ENCODE measurements at regions not wholly inside any gene's neighbourhood (a gene's known extent, or its start where the extent isn't known, plus 50 kb on each side); places are given as distances from the start of the nearest gene placed in this dataset.
"Not testable (repeated sequence)": the region's sequence is repeated elsewhere in the genome, so short reads cannot be mapped to it uniquely, and the experiment has no call there.

DNA sequence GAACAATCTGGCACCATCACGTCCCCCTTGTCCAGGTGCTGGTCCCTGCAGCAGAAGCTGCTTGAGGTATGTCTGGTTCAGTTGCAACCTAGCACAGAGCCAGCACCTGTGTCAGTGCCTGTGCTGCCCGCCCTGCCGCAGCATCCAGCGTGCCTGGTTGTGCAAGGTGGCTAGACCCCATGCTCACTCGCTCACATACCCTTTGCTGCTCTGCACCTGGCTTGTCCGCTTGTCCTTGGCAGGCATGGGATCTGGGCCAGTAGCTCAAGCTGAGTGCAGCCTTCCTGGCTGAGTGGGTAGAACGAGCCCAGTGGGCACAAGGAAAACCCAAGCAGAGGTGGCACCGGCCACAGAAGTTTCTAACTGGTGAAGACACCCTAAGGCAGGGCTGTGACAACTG is 314.6 kb upstream of the KYNU start:
- DNase-seq, result no peak

- DNase-seq, result no peak
Observed at GRCh38 chr2:142561656-142562055, 315.8 kb upstream of the KYNU start.

DNA sequence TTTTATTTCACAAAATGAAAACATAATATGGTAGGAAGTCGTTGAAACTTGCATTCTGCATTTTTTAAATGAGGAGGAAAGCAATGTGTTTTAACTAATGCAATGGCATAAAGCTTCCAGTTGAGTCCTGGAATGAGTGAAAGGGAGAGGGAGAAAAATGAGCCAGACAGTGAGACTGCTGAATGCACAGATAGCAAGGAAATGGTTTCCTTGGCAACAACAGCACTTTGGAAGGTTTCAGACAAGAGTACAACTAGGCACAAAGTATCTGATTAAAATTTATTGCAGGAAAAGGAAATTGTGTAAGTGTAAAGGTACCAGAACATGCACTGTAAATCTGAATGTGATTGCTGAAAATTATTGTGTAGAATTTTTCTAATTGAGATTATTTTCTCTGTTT is 320.1 kb upstream of the KYNU start:
- no peak for DNase-seq

- DNase-seq, result not testable (repeated sequence)
Observed at GRCh38 chr2:142545999-142546398, 331.5 kb upstream of the KYNU start.

- no peak for DNase-seq
Observed at GRCh38 chr2:142545036-142545435, 332.4 kb upstream of the KYNU start.

DNA sequence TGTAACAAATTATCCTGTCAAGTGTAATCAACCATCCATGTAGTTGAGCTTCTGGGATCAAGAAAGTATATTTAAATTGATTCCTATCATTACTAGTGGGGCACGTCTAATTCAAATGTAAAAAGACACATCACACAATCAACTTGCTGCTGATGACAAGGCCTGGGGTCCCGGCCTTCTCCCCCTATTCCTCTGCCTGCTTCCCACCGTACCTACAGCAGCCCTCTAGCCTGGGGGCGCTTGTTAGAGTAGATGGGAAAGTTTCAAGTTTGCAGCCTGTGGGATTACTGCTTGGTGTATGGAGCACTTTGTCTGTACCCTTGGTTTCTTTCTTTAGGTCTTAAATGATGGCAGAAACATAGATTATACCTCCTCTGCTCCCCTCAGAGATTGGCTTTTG is 333.3 kb upstream of the KYNU start:
- no peak for DNase-seq

- DNase-seq, result no peak
Observed at GRCh38 chr2:142542431-142542910, 335.0 kb upstream of the KYNU start.

GRCh38 chr2:142536966-142537365 is 340.5 kb upstream of the KYNU start:
- no peak for DNase-seq

DNA sequence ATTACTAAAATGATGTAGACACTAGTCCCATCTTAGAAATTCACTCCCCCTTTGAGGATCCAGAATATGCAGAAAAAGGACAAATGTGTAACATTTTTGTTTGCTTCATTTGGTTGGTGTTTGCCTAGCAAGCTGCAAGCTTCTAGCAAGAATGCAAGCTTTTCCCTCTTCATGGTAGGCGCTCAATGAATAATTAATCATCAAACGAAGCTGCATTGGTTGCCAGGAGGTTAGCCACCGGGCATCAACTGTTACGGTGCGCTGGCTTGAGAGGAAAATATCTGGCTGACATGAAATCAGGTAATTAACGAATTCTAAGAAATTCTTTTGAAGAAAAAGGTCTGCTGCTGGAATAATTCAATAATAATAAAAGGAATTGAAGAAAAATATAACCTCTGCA is 341.0 kb upstream of the KYNU start:
- no peak for DNase-seq

DNA sequence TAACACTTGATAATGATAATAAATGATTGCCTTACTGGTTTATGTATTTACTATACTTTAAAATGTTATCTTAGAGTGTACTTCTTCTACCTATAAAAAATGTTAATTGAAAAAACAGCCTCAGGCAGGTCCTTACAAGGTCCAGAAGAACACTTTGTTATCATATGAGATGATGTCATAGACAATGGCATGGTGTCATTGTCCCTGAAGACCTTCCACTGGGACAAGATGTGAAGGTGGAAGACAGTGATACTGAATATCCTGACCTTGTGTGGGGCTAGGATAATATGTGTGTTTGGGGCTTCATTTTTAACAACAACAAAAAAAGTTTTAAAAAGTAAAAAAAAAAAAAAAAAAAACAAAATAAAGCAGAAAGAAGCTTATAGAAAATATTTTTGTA is 342.2 kb upstream of the KYNU start:
- DNase-seq, result no peak

- DNase-seq, result no peak
Observed at GRCh38 chr2:142533177-142533576, 344.3 kb upstream of the KYNU start.

GRCh38 chr2:142531377-142531776 is 346.1 kb upstream of the KYNU start:
- DNase-seq, result no peak

DNA sequence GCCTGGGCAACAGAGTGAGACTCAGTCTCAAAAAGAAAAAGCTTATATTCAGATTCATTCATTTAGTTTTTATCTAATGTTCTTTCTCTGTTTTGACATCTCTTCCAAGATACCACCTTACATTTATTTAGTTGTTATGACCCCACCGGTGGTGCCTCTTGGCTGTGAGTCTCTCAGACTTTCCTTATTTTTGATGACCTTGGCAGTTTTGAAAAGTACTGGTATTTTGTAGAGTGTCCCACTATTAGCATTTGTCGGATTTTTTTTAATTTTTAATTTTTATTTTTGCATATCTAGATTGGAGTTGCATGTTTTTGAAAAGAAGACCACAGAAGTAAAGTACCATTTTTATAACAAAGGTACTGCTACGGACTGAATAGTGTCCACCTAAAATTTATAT is 351.7 kb upstream of the KYNU start:
- no peak for DNase-seq

DNA sequence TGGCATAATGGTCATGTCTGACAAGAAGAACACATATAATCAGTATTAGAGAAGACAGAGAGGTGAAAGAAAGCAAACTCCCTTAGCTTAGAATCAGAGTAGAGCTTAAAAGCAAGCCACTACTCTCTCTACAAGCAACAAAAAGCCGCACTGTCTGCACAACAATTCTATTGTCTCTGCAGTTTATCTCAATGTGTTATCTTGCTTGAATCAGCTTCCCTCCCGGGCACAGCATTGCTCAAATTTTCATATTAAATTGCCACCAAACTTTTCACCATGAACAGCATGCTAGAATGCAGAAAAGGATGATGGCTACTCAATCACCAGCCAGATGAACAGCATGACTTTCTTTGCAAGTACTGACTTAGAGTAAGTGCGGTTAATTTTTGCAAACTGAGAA is 356.0 kb upstream of the KYNU start:
- no peak for DNase-seq

DNA sequence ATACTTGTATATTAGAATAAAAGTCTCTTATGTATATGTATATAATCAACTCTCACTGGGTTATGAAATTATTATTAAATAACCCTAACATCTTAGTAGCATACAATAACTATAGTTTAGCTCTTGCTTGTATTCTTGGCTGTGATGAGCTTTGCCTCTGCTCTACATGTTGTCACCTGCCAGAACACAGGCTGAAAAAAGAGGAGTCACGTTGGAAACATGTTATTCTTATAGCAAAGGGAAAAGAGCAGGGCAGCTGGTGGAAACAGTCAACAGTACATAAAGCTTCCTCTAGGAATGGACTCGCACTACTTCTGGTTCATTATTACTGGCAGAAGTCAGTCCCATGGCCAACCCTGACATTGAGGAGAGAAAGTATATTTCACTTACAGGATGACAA is 362.0 kb upstream of the KYNU start:
- DNase-seq, result no peak

GRCh38 chr2:142509401-142509800 is 368.1 kb upstream of the KYNU start:
- no peak for DNase-seq

- DNase-seq, result no peak
Observed at GRCh38 chr2:142504754-142505153, 372.7 kb upstream of the KYNU start.

GRCh38 chr2:142502402-142502801 is 371.6 kb upstream of the LRP1B start:
- DNase-seq, result no peak

GRCh38 chr2:142495141-142495540 is 364.3 kb upstream of the LRP1B start:
- DNase-seq, result no peak

GRCh38 chr2:142489631-142490030 is 358.8 kb upstream of the LRP1B start:
- not testable (repeated sequence) for DNase-seq

- DNase-seq, result no peak
Observed at GRCh38 chr2:142484111-142484510, 353.3 kb upstream of the LRP1B start.

DNA sequence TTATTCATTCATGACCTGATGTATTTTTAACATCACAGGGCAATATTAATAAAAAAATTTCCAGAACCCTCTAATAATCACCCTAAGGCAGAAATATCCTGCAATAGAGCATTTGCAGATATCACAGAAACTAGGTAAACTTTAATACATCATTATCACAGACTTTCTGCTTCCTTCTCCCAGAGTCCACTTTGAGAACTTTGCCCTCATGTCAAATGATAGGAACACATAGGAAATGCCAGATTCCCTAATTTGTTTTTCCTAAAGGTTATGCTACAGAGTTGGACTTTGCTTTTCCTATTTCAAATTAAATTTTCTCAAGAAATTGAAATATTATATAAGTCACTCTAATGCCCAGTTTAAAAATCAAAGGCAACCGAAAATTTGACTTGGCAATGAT is 352.8 kb upstream of the LRP1B start:
- DNase-seq, result no peak

DNA sequence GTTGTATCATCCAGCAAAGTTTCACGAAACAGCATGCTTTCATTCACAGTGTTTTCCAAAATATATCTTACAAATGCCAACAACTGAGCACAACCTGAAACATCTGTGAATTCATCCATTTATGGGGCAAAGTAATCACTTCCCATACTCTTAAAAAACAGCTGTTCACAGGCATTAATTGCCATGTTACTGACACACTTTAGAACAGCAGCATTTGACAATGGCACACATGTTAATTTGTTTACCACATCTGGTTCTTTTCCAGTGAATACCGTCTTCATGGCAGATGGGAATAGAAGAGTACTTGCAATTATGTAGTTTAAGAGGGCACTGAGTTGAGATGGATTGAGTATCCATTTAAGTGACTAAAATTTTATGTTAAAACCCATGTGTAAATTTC is 347.4 kb upstream of the LRP1B start:
- no peak for DNase-seq

DNA sequence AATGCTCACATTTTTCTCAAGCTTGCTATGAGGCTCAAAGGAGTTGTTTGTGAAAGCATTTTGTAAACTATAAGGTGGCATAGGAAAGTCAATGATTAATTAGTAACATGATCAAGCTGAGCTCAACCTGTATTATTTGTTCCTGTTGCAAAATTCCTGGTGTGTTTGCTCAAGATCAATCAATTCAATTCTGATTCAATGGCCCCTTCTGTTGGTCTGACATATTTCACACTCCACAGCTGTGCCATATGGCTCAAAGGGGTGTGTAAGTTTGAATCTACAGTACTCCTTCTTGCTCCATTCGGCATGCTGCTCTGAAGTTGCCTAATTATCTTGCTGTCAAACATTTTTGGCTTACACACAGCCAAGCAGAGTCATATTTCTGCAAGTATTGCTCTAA is 341.6 kb upstream of the LRP1B start:
- DNase-seq, result no peak

GRCh38 chr2:142467321-142467720 is 336.5 kb upstream of the LRP1B start:
- DNase-seq, result no peak

GRCh38 chr2:142463047-142463446 is 332.2 kb upstream of the LRP1B start:
- DNase-seq, result no peak

Measured in CD4-positive, alpha-beta T cell treated with Interleukin-21 for 1 hour (primary cell).